GM21717 (cell line): ENCODE measurements at regions not wholly inside any gene's neighbourhood (a gene's known extent, or its start where the extent isn't known, plus 50 kb on each side); places are given as distances from the start of the nearest gene placed in this dataset.
A peak's percentile ranks its signal among the peaks of the same experiment; 100 is the strongest.
"Not testable (repeated sequence)": the region's sequence is repeated elsewhere in the genome, so short reads cannot be mapped to it uniquely, and the experiment has no call there.

Experiments used
- ATAC-seq: cut with Tn5 transposase; IDR thresholded peaks from one replicate; pipeline ENCODE4 v1.9.1; 2021; ENCODE audit warnings: mild to moderate bottlenecking, moderate library complexity; ENCODE audit not compliant: unreplicated experiment

- ATAC-seq: no peak
Measured at GRCh38 chr10:25851548-25851947, 82.5 kb upstream of the MYO3A start.

- no peak for ATAC-seq
Measured at GRCh38 chr10:25852364-25852941, 81.6 kb upstream of the MYO3A start.

- no peak for ATAC-seq
Measured at GRCh38 chr10:25858076-25858475, 76.0 kb upstream of the MYO3A start.

DNA sequence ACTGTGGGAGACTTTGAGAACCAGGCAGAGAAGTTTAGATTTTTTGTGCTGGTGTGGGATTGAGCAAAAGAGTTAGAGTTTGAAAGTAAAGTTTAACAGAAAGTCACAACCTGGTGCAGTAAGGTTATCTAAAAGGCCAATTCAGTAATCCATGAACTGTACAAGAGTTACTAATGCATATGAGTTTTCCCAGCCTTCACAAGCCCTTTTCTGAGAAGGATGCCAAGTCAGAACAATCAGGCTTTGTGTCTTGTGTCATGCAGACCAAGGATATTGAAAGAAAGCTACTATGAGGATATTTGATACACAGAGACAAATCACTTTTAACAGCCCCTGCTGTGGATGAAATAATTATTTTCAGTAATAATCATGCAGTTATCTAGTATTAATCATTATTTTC, 68.8 kb upstream of the MYO3A start:
- no peak for ATAC-seq

DNA sequence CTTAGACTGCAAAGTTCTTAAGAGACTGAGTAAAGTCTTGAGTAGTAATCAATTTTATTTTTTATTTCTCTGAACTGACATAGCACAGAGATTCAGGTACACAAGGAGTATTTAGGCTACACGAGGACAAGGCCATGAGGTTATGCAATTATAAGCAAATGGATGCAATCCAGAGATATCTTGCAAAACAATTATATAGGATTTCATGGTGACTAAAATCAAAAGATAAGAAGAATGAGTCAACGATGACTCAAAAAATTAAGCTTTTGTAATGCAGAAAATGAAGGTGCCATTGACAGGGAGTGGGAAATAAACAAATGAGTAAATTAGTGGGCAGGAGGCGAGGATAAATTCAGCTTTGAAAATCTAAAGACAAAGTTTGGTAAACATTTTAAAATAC, 66.7 kb upstream of the MYO3A start:
- no peak for ATAC-seq

DNA sequence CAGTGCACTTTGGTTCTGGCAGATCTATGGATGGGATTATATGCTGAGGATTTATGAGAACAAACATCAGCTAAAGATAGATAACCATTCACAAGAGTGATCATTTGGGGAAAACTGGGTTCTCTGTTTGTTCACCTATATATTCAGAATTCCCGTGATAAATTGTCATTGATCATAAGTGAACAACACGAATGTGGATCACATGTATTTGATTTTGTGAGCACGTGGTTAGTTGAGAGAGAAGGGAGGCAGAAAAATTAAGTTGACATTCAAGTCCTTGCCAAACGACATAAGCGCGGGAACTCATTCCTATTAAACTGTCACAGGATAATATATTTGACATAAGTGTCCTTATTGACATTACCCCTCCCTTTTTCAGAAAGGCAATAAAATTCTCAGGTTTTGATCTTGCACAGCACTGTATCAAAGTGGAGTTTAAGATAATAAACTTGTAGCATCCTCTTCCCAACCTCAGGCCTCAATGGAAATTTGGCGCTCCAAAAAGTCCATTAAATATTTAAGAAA, 64.9 kb upstream of the MYO3A start:
- ATAC-seq: no peak

GRCh38 chr10:25869609-25870008, 64.4 kb upstream of the MYO3A start:
- ATAC-seq: no peak

DNA sequence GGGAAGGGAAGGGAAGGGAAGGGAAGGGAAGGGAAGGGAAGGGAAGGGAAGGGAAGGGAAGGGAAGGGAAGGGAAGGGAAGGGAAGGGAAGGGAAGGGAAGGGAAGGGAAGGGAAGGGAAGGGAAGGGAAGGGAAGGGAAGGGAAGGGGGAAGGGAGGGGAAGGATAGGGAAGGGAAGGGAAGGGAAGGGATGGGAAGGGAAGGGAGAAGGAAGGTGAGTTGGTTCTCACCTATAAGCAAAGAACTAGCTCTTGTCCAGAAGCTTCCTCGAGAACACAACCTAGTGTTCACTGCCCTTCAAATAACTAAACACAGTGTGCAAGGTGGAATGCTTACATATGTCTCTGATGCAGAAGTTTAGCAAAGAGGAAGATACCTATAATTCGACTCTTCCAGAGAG, 59.6 kb upstream of the MYO3A start:
- not testable (repeated sequence) for ATAC-seq

DNA sequence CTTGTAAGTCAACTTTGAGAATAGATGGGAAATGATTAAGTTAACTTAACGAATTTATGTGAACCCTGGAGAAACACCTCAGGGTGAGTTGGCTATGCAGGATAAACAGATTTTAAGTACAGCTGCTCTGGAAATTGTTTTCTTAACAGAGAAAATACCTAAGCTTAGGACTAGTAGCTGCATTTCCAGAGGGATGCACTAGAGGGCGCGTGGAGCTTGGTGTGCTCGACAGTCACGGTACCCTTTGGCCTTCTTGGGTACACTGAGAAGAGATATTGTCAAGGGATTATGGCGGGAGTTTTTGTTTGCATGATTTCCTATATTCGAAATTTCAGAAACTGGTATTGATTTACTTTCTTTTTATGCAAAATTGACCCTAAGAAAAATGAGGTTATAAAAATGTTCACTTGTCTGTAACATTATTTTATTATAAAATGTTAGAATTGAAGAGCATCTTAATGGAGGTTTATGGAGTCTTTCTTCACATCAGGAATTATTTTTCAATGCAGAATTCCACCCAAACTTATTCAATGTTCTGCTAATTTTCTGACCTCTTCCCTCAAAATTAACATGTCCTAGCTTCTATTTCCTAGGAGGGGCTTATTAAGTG, 58.4 kb upstream of the MYO3A start:
- peak; percentile 89 for ATAC-seq

- no peak for ATAC-seq
Measured at GRCh38 chr10:25877296-25877695, 56.7 kb upstream of the MYO3A start.
